ENCODE measurements at regions not wholly inside any gene's neighbourhood (a gene's known extent, or its start where the extent isn't known, plus 50 kb on each side); places are given as distances from the start of the nearest gene placed in this dataset.
"Not testable (repeated sequence)": the region's sequence is repeated elsewhere in the genome, so short reads cannot be mapped to it uniquely, and the experiment has no call there.

GRCh38 chr3:20546636-20547035, 360.6 kb upstream of the SGO1 start:
- no peak for DNase-seq

DNA sequence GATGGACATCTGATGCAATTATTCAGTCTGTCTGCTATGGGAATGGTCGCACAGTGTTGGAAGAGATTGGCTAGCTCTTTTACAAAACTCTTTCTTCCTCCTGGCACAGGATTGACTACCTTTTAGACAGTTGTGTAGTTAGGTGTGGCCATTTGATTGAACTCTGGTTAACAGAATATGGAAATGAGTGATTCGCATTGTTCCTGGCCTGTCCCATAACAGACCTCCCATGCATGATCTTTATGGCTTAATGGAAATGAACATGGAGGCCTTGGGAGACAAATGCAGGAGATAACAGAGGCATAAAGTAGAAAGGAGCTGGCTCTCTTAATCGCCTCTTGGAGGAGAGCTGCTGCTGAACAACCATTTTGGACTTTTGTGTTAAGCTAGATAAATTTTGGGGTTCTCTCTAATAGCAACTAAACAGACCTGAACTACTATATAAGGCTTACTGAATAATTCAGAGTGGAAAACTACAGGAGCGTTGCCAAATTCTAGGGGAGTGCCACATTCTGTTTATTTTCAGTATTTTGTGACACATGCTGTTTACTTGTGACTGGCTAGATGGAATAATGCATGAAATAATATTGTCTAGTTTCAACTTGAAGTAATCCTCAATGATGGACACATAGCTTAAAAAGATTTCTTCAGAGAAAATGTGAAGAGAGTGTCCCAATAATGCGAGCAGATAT, 357.7 kb upstream of the SGO1 start:
- no peak for DNase-seq

DNA sequence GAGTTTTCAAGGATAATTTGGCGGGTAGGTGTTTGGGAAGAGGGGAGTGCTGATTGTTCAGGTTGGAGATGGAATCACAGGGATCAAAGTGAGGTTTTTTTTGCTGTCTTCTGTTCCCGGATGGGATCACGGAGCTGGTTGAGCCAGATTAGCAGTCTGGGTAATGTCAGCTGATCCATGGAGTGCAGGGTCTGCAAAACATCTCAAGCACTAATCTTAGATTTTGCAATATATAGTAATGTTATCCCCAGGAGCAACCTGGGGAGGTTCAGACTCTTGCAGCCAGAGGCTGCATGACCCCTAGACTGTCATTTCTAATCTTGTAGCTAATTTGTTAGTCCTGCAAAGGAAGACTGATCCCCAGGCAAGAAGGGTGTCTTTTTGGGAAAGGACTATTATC, 354.1 kb upstream of the SGO1 start:
- no peak for DNase-seq

DNA sequence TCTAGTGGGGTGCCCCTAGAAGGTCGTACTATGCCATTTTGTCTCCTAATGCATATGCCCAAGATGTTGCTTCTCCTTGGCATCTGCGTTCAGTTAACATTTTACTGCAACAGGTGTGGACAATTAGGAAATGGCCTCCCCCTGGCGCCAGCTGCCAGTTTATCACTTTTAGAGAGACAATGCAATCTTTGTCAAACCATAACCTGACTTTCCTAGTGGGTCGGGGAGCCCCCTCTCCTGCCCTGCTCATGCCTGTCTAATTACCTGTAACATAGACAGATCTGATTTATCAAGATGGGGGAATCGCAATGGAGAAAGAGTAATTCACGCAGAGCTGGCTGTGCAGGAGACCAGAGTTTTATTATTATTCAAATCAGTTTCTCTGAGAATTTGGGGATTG, 353.7 kb upstream of the SGO1 start:
- DNase-seq = no peak

GRCh38 chr3:20537234-20537633, 351.2 kb upstream of the SGO1 start:
- DNase-seq = no peak

GRCh38 chr3:20529911-20530310, 343.9 kb upstream of the SGO1 start:
- no peak for DNase-seq

DNA sequence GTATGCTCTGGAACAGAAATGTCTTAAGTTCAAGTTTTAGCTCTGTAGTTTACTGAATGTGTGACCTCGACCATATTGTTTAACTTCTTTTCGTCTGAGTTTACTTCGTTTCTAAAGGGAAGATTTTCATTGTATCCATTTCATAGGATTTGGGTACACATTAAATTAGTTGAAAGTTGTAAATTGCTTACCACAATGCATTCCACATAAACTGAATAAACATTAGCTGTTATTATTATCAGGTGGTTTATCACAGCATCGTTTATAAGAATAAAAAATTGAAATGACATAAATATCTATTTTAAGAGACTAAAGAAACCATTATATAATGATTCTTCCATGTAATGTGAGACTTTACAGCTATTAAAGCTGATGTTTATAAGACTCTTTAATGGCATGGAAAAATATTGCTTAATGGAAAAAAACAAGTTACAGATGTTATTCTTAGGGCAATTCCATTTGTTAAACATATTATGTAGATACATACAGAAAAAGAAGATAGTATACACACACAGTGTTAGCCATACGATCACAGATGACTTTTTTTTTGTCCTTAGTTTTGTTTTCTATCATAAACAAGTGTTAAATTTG, 342.3 kb upstream of the SGO1 start:
- DNase-seq = no peak

DNA sequence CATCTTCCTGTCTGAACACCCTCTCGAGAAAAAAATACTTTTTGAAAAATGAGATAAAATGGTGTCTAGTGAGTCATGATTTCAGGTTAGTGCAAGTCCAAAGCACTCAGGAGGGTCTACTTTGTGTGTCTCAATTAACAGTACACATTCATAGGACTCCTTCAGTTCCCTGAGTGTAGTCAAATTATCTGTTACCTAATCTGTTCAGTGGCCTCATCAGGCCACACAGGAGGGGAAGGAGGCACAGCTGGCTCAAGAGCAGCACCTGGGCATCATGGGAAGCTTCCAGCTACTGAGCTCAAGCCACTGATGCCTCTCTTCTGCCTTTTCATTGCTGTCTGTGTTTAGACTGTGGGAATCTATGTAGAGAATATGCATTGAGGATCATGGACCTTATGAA, 341.4 kb upstream of the SGO1 start:
- no peak for DNase-seq

- no peak for DNase-seq
These were observed 338.3 kb upstream of the SGO1 start for GRCh38 chr3:20524328-20524727.

DNA sequence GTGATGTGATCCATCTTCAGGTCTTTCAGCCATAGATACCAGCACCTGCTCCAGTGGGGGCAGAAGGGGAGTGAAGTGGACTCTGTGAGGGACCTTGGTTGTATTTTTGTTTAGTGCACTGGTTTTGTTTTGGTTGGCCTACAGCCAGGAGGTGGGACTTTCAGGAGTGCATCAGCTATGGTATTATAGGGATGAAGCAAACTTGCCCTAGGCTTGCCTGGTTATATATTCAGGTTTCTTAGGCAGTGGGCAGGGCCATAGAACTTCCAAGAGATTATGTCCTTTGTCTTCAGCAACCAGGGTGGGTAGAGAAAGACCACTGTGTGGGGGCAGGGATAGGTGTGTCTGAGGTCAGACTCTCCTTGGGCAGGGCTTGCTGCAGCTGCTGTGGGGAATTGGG, 337.3 kb upstream of the SGO1 start:
- DNase-seq = no peak

- not testable (repeated sequence) for DNase-seq
These were observed 331.3 kb upstream of the SGO1 start for GRCh38 chr3:20517316-20517715.

DNA sequence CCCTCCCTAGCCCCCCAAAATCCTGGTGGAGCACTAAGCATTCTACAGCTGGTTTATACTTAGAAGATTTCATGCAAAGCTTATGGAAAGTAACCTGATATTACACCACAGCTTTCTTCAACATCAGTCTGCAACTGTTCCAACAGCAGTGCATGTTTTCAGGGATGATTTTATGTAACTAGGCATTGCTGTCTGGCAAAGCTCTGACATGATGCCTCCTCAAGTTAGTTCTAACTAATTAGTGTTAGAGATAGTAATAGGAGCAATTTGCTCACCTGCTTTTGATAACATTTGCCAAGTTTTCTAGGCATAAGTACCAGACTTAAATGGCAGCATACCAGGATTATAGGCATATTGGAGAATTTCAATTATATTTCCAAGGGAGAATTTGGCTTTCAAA, 330.3 kb upstream of the SGO1 start:
- no peak for DNase-seq

GRCh38 chr3:20515834-20516233, 329.8 kb upstream of the SGO1 start:
- DNase-seq = no peak

- DNase-seq = peak; percentile 29
These were observed 326.0 kb upstream of the SGO1 start for GRCh38 chr3:20511863-20512505.

DNA sequence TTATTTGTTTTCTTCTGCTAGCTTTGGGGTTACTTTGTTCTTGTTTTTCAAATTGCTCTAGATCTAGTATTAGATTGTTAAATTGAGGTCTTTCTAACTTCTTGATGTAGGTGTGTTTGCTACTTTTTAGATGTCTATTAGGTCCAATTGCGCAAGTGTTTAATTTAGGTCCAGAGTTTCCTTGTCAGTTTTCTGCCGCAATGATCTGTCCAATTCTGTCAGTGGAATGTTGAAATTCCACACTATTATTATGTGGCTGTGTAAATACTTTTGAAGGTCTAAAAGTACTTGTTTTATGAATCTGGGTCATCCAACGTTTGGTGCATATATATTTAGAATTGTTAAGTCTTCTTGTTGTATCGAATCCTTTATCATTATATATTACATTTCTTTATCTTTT, 324.4 kb upstream of the SGO1 start:
- DNase-seq = no peak

DNA sequence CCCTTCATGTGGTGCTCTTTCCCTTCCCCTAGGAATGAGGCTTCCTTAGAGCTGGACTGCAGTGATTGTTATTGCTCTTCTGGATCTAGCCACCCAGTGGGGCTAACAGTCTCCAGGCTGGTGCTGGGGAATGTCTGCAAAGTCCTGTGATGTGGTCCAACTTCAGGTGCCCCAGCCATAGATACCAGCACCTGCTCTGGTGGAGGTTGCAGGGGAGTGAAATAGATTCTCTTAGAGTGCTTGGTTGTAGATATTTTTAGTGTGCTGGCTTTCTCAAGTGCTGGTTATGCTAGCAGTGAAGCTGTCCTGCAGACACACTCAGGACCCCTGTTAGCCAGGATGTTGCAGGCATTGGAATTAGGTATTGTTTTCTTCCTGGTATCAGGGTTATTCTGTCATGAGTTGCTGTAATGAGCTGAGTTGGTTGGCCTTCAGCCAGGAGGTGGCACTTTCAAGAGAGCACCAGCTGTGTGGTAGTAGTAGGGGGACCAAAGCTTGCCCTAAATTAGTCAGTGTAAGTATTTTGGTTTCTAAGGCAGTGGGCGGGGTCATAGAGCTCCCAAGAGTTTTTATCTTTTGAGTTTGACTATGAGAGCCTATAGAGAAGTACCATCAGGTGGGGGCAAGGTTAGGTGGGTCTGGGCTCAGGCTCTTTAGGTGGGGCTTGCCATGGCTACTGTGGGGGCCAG, 317.5 kb upstream of the SGO1 start:
- DNase-seq = no peak

- no peak for DNase-seq
These were observed 305.0 kb upstream of the SGO1 start for GRCh38 chr3:20490996-20491395.

DNA sequence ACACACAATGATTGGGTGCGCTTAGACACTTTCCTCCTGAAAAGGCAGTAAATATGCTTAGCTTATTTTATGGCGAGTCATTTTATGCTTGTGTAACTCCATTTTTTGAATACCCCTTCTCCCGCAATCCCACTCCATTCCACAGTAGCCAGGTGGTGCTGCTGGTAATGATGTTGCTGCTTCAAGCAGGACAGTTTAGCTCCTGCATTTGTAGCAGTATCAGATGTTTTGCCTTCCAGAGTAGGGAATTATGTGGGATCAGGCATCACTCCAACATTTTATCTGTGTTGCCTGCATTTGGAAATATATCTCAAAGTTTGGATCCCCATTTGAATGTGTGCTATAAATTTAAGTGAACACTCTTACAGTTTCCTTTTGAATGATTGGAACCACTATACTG, 302.1 kb upstream of the SGO1 start:
- no peak for DNase-seq

- no peak for DNase-seq
These were observed 298.1 kb upstream of the SGO1 start for GRCh38 chr3:20484126-20484525.

- DNase-seq = no peak
These were observed 296.3 kb upstream of the SGO1 start for GRCh38 chr3:20482350-20482749.

GRCh38 chr3:20480786-20481365, 294.9 kb upstream of the SGO1 start:
- DNase-seq = no peak

- DNase-seq = no peak
These were observed 292.4 kb upstream of the SGO1 start for GRCh38 chr3:20478436-20478835.

DNA sequence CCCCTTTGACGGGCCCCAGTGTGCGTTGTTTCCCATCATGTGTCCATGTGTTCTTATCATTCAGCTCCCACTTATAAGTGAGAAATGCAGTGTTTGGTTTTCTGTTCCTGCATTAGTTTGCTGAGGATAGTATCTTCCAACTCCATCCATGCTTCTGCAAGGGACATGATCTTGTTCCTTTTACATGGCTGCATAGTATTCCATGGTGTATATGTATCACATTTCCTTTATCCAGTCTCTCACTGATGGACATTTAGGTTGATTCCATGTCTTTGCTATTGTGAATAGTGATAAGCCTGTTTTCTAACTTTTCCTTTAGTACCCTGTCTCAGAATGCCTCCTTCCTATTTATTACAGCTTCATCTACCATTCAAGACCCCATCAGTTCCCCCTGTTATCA, 278.2 kb upstream of the SGO1 start:
- not testable (repeated sequence) for DNase-seq
